Prostate gland (tissue), 2 donors: ENCODE measurements at regions not wholly inside any gene's neighbourhood (a gene's known extent, or its start where the extent isn't known, plus 50 kb on each side); places are given as distances from the start of the nearest gene placed in this dataset.

Experiments
- DNase-seq: peaks from one replicate; pipeline ENCODE4 v3.0.0-alpha.2; 2019; ENCODE audit warnings: low spot score
- H3K27ac ChIP-seq, 2 donors: fragments of 200-600 bp; sonication (generic); 2 replicates each; pipeline ENCODE4 v1.5.1; 2017 to 2019
- H3K27me3 ChIP-seq: fragments of 200-600 bp; sonication (generic); replicated peaks from 2 replicates; pipeline ENCODE4 v1.5.1; 2019; ENCODE audit not compliant: insufficient read depth
- H3K36me3 ChIP-seq, 2 donors: fragments of 200-600 bp; sonication (generic); 1 replicate in 1 of 2; 2 replicates in 1 of 2; pipeline versions ENCODE4 v1.5.1 to v1.8.1; 2017 to 2019
- H3K4me1 ChIP-seq: fragments of 200-600 bp; sonication (generic); replicated peaks from 2 replicates; pipeline ENCODE4 v1.5.1; 2019
- H3K4me3 ChIP-seq, 2 donors: fragments of 200-600 bp; sonication (generic); 2 replicates each; pipeline ENCODE4 v1.5.1; 2017 to 2019
- H3K9me3 ChIP-seq: fragments of 200-600 bp; sonication (generic); 2 replicates; pipeline ENCODE4 v1.5.1; 2017
- CTCF ChIP-seq, 4 experiments: fragments of 200-600 bp in 2 of 4; fragments of 450-650 bp in 2 of 4; sonication (generic) in 2 of 4; IDR thresholded peaks; 1 replicate in 3 of 4; 2 replicates in 1 of 4; pipeline ENCODE4 v1.5.1; 2016 to 2019; ENCODE audit warnings: antibody characterized with exemption in 4 of 4, mild to moderate bottlenecking in 2 of 4, moderate library complexity in 2 of 4
- POLR2A ChIP-seq: fragments of 450-650 bp; IDR thresholded peaks from one replicate; pipeline ENCODE4 v1.6.1; 2016; ENCODE audit warnings: antibody characterized with exemption, mild to moderate bottlenecking
- POLR2AphosphoS5 ChIP-seq: sonication (generic); formaldehyde crosslinking; IDR thresholded peaks from one replicate; pipeline ENCODE4 v1.6.1; 2017; ENCODE audit warnings: antibody characterized with exemption
- WGBS: methylation state at CpG from one replicate; pipeline ENCODE4 v1.1.5; 2018; 5-methylcytosine and 5-hydroxymethylcytosine counted together
- intact Hi-C: fragments of 100-400 bp; cut with DNase I; formaldehyde crosslinking; loops from one replicate; pipeline ENCODE4 v1.14.2; 2022

- no peak for TF ChIP-seq CTCF (IDR thresholded peaks at IDR 0.05)
- TF ChIP-seq POLR2A = no peak
- no peak for TF ChIP-seq POLR2AphosphoS5
- H3K36me3 ChIP-seq = no peaks in the 10 kb centered on the region
- 90% methylated on average over 20 of the region's 20 CpGs for WGBS
- no peak overlapping the region for H3K27ac ChIP-seq
- no peak overlapping the region for H3K4me3 ChIP-seq
- no peak for DNase-seq
- no peaks in the 10 kb centered on the region for H3K9me3 ChIP-seq
- H3K27me3 ChIP-seq = peaks cover 3% of the 10 kb centered on the region
- intact Hi-C loops = no loop called here
- H3K4me1 ChIP-seq = no peaks in the 10 kb centered on the region
Observed at GRCh38 chr1:30374400-30375070, 348.9 kb downstream of the MATN1 start.

- Histone ChIP-seq H3K36me3 (no peaks in the 10 kb centered on the region), H3K4me3 (no peak overlapping the region), H3K4me1 (no peaks in the 10 kb centered on the region), H3K9me3 (no peaks in the 10 kb centered on the region), H3K27ac (no peak overlapping the region), H3K27me3 (peaks cover 3% of the 10 kb centered on the region)
- intact Hi-C loops = no loop called here
- WGBS = 77% methylated on average over 25 of the region's 25 CpGs
- no peak for TF ChIP-seq POLR2A
- TF ChIP-seq CTCF (IDR thresholded peaks at IDR 0.05) = no peak
- TF ChIP-seq POLR2AphosphoS5 = no peak
- DNase-seq = no peak
Observed at GRCh38 chr1:30373471-30374399, 349.6 kb downstream of the MATN1 start.

GRCh38 chr1:30372792-30373433, 350.5 kb downstream of the MATN1 start:
- TF ChIP-seq POLR2A (no peak), POLR2AphosphoS5 (no peak)
- intact Hi-C loops = no loop called here
- no peaks in the 10 kb centered on the region for H3K36me3 ChIP-seq
- H3K4me1 ChIP-seq = no peaks in the 10 kb centered on the region
- no peak overlapping the region for H3K27ac ChIP-seq
- 57% methylated on average over 7 of the region's 7 CpGs for WGBS
- no peak for DNase-seq
- no peaks in the 10 kb centered on the region for H3K9me3 ChIP-seq
- peaks cover 3% of the 10 kb centered on the region for H3K27me3 ChIP-seq
- no peak overlapping the region for H3K4me3 ChIP-seq

- TF ChIP-seq POLR2A (no peak), POLR2AphosphoS5 (no peak)
- intact Hi-C loops = no loop called here
- Histone ChIP-seq H3K4me1 (no peaks in the 10 kb centered on the region), H3K4me3 (no peak overlapping the region), H3K9me3 (no peaks in the 10 kb centered on the region), H3K27me3 (peaks cover 3% of the 10 kb centered on the region), H3K36me3 (no peaks in the 10 kb centered on the region), H3K27ac (no peak overlapping the region)
- WGBS = 60% methylated on average over 7 of the region's 7 CpGs
- no peak for DNase-seq
Observed at GRCh38 chr1:30371888-30372791, 351.2 kb downstream of the MATN1 start.

GRCh38 chr1:30371179-30371788, 352.1 kb downstream of the MATN1 start:
- H3K36me3 ChIP-seq = no peaks in the 10 kb centered on the region
- WGBS = 69% methylated on average over 9 of the region's 9 CpGs
- H3K27me3 ChIP-seq = no peaks in the 10 kb centered on the region
- no peak overlapping the region for H3K4me3 ChIP-seq
- TF ChIP-seq CTCF (IDR thresholded peaks at IDR 0.05) (no peak), POLR2A (no peak), POLR2AphosphoS5 (no peak)
- intact Hi-C loops = no loop called here
- H3K4me1 ChIP-seq = no peaks in the 10 kb centered on the region
- DNase-seq = no peak
- H3K9me3 ChIP-seq = no peaks in the 10 kb centered on the region
- no peak overlapping the region for H3K27ac ChIP-seq
